Epithelial cell of proximal tubule (primary cell): ENCODE measurements at regions not wholly inside any gene's neighbourhood (a gene's known extent, or its start where the extent isn't known, plus 50 kb on each side); places are given as distances from the start of the nearest gene placed in this dataset.
"Not testable (repeated sequence)": the region's sequence is repeated elsewhere in the genome, so short reads cannot be mapped to it uniquely, and the experiment has no call there.

Experiments used
- DNase-seq: peaks from one replicate; pipeline ENCODE4 v3.0.0-alpha.2; 2011; ENCODE audit warnings: low read depth
- H3K4me3 ChIP-seq: 2 replicates; pipeline ENCODE4 v1.5.1; 2011; ENCODE audit warnings: low read depth, mild to moderate bottlenecking, low read length
- CTCF ChIP-seq: conservative IDR thresholded peaks from 2 replicates; pipeline ENCODE4 v1.5.1; 2012; ENCODE audit warnings: low read depth, mild to moderate bottlenecking, low read length

- no peak overlapping the region for H3K4me3 ChIP-seq
- no peak for DNase-seq
- TF ChIP-seq CTCF, result no peak
Observed at GRCh38 chr20:30811885-30812671, 445.4 kb upstream of the DEFB115 start.

- TF ChIP-seq CTCF, result no peak
- no peak overlapping the region for H3K4me3 ChIP-seq
- DNase-seq, result no peak
Observed at GRCh38 chr20:30812739-30813411, 444.6 kb upstream of the DEFB115 start.

GRCh38 chr20:30813412-30814311 is 443.8 kb upstream of the DEFB115 start:
- H3K4me3 ChIP-seq, DNase-seq: not testable (repeated sequence)

- not testable (repeated sequence) for DNase-seq, H3K4me3 ChIP-seq
Observed at GRCh38 chr20:30814312-30814639, 443.2 kb upstream of the DEFB115 start.

GRCh38 chr20:30815027-30815576 is 442.4 kb upstream of the DEFB115 start:
- not testable (repeated sequence) for H3K4me3 ChIP-seq, DNase-seq

- no peak for DNase-seq
- no peak overlapping the region for H3K4me3 ChIP-seq
- TF ChIP-seq CTCF, result no peak
Observed at GRCh38 chr20:30815577-30816181, 441.8 kb upstream of the DEFB115 start.

- DNase-seq, result no peak
- no peak for TF ChIP-seq CTCF
- H3K4me3 ChIP-seq, result peak overlapping the region; percentile 41
Observed at GRCh38 chr20:30816182-30816645, 441.2 kb upstream of the DEFB115 start.

GRCh38 chr20:30821615-30822014 is 435.8 kb upstream of the DEFB115 start:
- not testable (repeated sequence) for H3K4me3 ChIP-seq, DNase-seq

- DNase-seq, H3K4me3 ChIP-seq: not testable (repeated sequence)
Observed at GRCh38 chr20:30824666-30825065, 432.8 kb upstream of the DEFB115 start.

GRCh38 chr20:30845923-30846322 is 411.5 kb upstream of the DEFB115 start:
- DNase-seq, H3K4me3 ChIP-seq: not testable (repeated sequence)

- H3K4me3 ChIP-seq, DNase-seq: not testable (repeated sequence)
Observed at GRCh38 chr20:30868271-30868670, 389.2 kb upstream of the DEFB115 start.

GRCh38 chr20:30871127-30871526 is 386.3 kb upstream of the DEFB115 start:
- H3K4me3 ChIP-seq, DNase-seq: not testable (repeated sequence)

GRCh38 chr20:30872252-30872651 is 385.2 kb upstream of the DEFB115 start:
- H3K4me3 ChIP-seq, DNase-seq: not testable (repeated sequence)
